Stimulated activated CD4-positive, alpha-beta T cell treated with anti-CD3 and anti-CD28 coated beads, Interleukin-2, amount 100 ng/mL, for 4 hours (primary cell): ENCODE measurements at regions not wholly inside any gene's neighbourhood (a gene's known extent, or its start where the extent isn't known, plus 50 kb on each side); places are given as distances from the start of the nearest gene placed in this dataset.
"Not testable (repeated sequence)": the region's sequence is repeated elsewhere in the genome, so short reads cannot be mapped to it uniquely, and the experiment has no call there.

Experiments used
- DNase-seq: peaks from one replicate; pipeline ENCODE4 v3.0.0-alpha.2; 2020; ENCODE audit warnings: low read depth

- DNase-seq: no peak
Observed at GRCh38 chr3:67957268-67957667, 302.9 kb upstream of the SUCLG2 start.

GRCh38 chr3:67947808-67948508, 293.5 kb upstream of the SUCLG2 start:
- peak; percentile 16 for DNase-seq

GRCh38 chr3:67946436-67946835, 292.0 kb upstream of the SUCLG2 start:
- DNase-seq: no peak

GRCh38 chr3:67943546-67943945, 289.1 kb upstream of the SUCLG2 start:
- DNase-seq: no peak

- DNase-seq: no peak
Observed at GRCh38 chr3:67941433-67942030, 287.1 kb upstream of the SUCLG2 start.

- DNase-seq: no peak
Observed at GRCh38 chr3:67940210-67940952, 286.0 kb upstream of the SUCLG2 start.

- DNase-seq: no peak
Observed at GRCh38 chr3:67937498-67938118, 283.2 kb upstream of the SUCLG2 start.

- not testable (repeated sequence) for DNase-seq
Observed at GRCh38 chr3:67930394-67930793, 276.0 kb upstream of the SUCLG2 start.

GRCh38 chr3:67923796-67924195, 269.4 kb upstream of the SUCLG2 start:
- DNase-seq: no peak

GRCh38 chr3:67920969-67921368, 266.6 kb upstream of the SUCLG2 start:
- no peak for DNase-seq

GRCh38 chr3:67920311-67920710, 265.9 kb upstream of the SUCLG2 start:
- DNase-seq: no peak

GRCh38 chr3:67916353-67916752, 261.9 kb upstream of the SUCLG2 start:
- no peak for DNase-seq

GRCh38 chr3:67907735-67908134, 253.3 kb upstream of the SUCLG2 start:
- DNase-seq: no peak

- no peak for DNase-seq
Observed at GRCh38 chr3:67906261-67906660, 251.8 kb upstream of the SUCLG2 start.

GRCh38 chr3:67901681-67902080, 247.3 kb upstream of the SUCLG2 start:
- no peak for DNase-seq

- no peak for DNase-seq
Observed at GRCh38 chr3:67898916-67899315, 244.5 kb upstream of the SUCLG2 start.

- DNase-seq: no peak
Observed at GRCh38 chr3:67897351-67898336, 243.2 kb upstream of the SUCLG2 start.

- DNase-seq: no peak
Observed at GRCh38 chr3:67896130-67896529, 241.7 kb upstream of the SUCLG2 start.

GRCh38 chr3:67894510-67894909, 240.1 kb upstream of the SUCLG2 start:
- no peak for DNase-seq

- DNase-seq: no peak
Observed at GRCh38 chr3:67884345-67884744, 229.9 kb upstream of the SUCLG2 start.

- DNase-seq: no peak
Observed at GRCh38 chr3:67883766-67884165, 229.4 kb upstream of the SUCLG2 start.

GRCh38 chr3:67882981-67883380, 228.6 kb upstream of the SUCLG2 start:
- no peak for DNase-seq
